Keratinocyte (primary cell): ENCODE measurements at regions not wholly inside any gene's neighbourhood (a gene's known extent, or its start where the extent isn't known, plus 50 kb on each side); places are given as distances from the start of the nearest gene placed in this dataset.

Experiments used
- CTCF ChIP-seq, 3 experiments: IDR thresholded peaks in 1 of 3; conservative IDR thresholded peaks in 1 of 3; optimal IDR thresholded peaks in 1 of 3; 2 replicates in 2 of 3; 3 replicates in 1 of 3; pipeline versions ENCODE3 to v1.5.1; 2011; ENCODE audit warnings: low read length in 3 of 3, mild to moderate bottlenecking in 3 of 3, moderate library complexity in 2 of 3, control low read depth in 1 of 3, inconsistent platforms in 1 of 3; ENCODE audit not compliant: insufficient read depth in 2 of 3; ENCODE audit errors: extremely low read depth in 1 of 3
- EZH2 ChIP-seq: IDR thresholded peaks from one replicate; pipeline ENCODE4 v1.6.1; 2012; ENCODE audit warnings: inconsistent platforms, mild to moderate bottlenecking, low read length, moderate library complexity

GRCh38 chr1:228900099-228900885 is 165.0 kb downstream of the RHOU start:
- no peak for TF ChIP-seq CTCF (optimal IDR thresholded peaks at IDR 0.05 in 1 of 3, IDR thresholded peaks at IDR 0.05 in 1 of 3, conservative IDR thresholded peaks at IDR 0.05 in 1 of 3; ENCODE audit: extremely low read depth in 1 of 3, insufficient read depth in 2 of 3, low read length in 3 of 3)
- no peak for TF ChIP-seq EZH2
